ENCODE measurements at regions not wholly inside any gene's neighbourhood (a gene's known extent, or its start where the extent isn't known, plus 50 kb on each side); places are given as distances from the start of the nearest gene placed in this dataset.

DNA sequence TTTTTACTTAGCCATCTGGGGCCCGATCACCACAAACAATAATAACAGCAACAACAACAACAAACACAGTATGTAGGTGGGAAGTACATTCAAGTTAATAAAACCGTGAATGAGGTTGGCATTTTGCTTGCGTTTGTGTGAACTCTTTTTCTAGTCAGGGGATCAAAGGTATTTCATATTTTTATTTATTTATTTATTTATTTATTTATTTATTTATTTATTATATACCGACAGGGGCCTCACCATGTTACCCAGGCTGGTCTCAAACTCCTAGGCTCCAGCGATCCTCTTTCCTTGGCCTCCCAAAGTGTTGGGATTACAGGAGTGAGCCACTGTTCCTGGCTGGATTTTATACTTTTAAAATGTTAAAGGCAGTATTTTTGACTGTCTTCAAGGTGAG, 325.4 kb downstream of the RAPGEF2 start:
- no peak for TF ChIP-seq POLR2A (IDR thresholded peaks at IDR 0.05; ENCODE audit: low read length)
- TF ChIP-seq GATA1 (IDR thresholded peaks at IDR 0.05; ENCODE audit: low read depth, low read length) = no peak

Measured in erythroblast (primary cell).